Left ventricle myocardium inferior (tissue), 1 donor: ENCODE measurements at regions not wholly inside any gene's neighbourhood (a gene's known extent, or its start where the extent isn't known, plus 50 kb on each side); places are given as distances from the start of the nearest gene placed in this dataset.

Experiments used
- DNase-seq: peaks from one replicate; pipeline ENCODE4 v3.0.0-alpha.2; 2020
- H3K27ac ChIP-seq: fragments of 200-600 bp; replicated peaks from 2 replicates; pipeline ENCODE4 v1.8.0; 2021
- H3K27me3 ChIP-seq: fragments of 200-600 bp; 2 replicates; pipeline ENCODE4 v1.8.0; 2021; ENCODE audit warnings: low read depth
- H3K36me3 ChIP-seq: fragments of 200-600 bp; 2 replicates; pipeline ENCODE4 v1.8.0; 2021
- H3K4me1 ChIP-seq: fragments of 200-600 bp; 2 replicates; pipeline ENCODE4 v1.8.0; 2021
- H3K4me3 ChIP-seq: fragments of 200-600 bp; 2 replicates; pipeline ENCODE4 v1.8.0; 2021; ENCODE audit warnings: mild to moderate bottlenecking, moderate library complexity
- H3K9me3 ChIP-seq: fragments of 200-600 bp; replicated peaks from 2 replicates; pipeline ENCODE4 v1.8.0; 2021
- CTCF ChIP-seq: fragments of 200-600 bp; IDR thresholded peaks from 2 replicates; pipeline ENCODE4 v1.8.0; 2021; ENCODE audit warnings: antibody characterized with exemption, mild to moderate bottlenecking, borderline replicate concordance
- intact Hi-C: fragments of 100-400 bp; cut with micrococcal nuclease; formaldehyde crosslinking; loops from one replicate; pipeline ENCODE4 v1.11.0; 2022
- donor health status: DM: no; HTN: yes; CAD: no; lungs with severe emphysema.

GRCh38 chr2:21317131-21317530, 193.4 kb downstream of the TDRD15 start:
- no peaks in the 10 kb centered on the region for H3K27me3 ChIP-seq
- H3K4me1 ChIP-seq, result no peaks in the 10 kb centered on the region
- H3K9me3 ChIP-seq, result no peaks in the 10 kb centered on the region
- no peak overlapping the region for H3K27ac ChIP-seq
- intact Hi-C loops, result no loop called here
- no peak overlapping the region for H3K4me3 ChIP-seq
- TF ChIP-seq CTCF, result peak; percentile 81
- no peaks in the 10 kb centered on the region for H3K36me3 ChIP-seq
- DNase-seq, result peak; percentile 27

- Histone ChIP-seq H3K27ac (no peak overlapping the region), H3K9me3 (no peaks in the 10 kb centered on the region), H3K36me3 (no peaks in the 10 kb centered on the region), H3K4me3 (no peak overlapping the region), H3K4me1 (no peaks in the 10 kb centered on the region), H3K27me3 (no peaks in the 10 kb centered on the region)
- TF ChIP-seq CTCF, result no peak
- intact Hi-C loops, result loop anchor here (2.0 kb wide), 1 partner anchor 143 kb away; no protein-coding TSS in a partner anchor
- no peak for DNase-seq
These were observed 194.5 kb downstream of the TDRD15 start for GRCh38 chr2:21318263-21318662.

- Histone ChIP-seq H3K4me1 (no peaks in the 10 kb centered on the region), H3K9me3 (no peaks in the 10 kb centered on the region), H3K4me3 (no peak overlapping the region), H3K36me3 (no peaks in the 10 kb centered on the region), H3K27ac (no peak overlapping the region), H3K27me3 (no peaks in the 10 kb centered on the region)
- no peak for TF ChIP-seq CTCF
- DNase-seq, result no peak
- intact Hi-C loops, result no loop called here
These were observed 202.4 kb downstream of the TDRD15 start for GRCh38 chr2:21326152-21326551.

GRCh38 chr2:21328177-21328576, 204.4 kb downstream of the TDRD15 start:
- no peak for DNase-seq
- TF ChIP-seq CTCF, result no peak
- Histone ChIP-seq H3K27me3 (no peaks in the 10 kb centered on the region), H3K36me3 (no peaks in the 10 kb centered on the region), H3K4me1 (no peaks in the 10 kb centered on the region), H3K9me3 (no peaks in the 10 kb centered on the region), H3K4me3 (no peak overlapping the region), H3K27ac (no peak overlapping the region)
- intact Hi-C loops, result no loop called here

GRCh38 chr2:21330786-21331391, 207.1 kb downstream of the TDRD15 start:
- Histone ChIP-seq H3K4me3 (no peak overlapping the region), H3K27me3 (no peaks in the 10 kb centered on the region), H3K4me1 (no peaks in the 10 kb centered on the region), H3K9me3 (no peaks in the 10 kb centered on the region), H3K36me3 (no peaks in the 10 kb centered on the region), H3K27ac (no peak overlapping the region)
- no peak for DNase-seq
- intact Hi-C loops, result no loop called here
- no peak for TF ChIP-seq CTCF
